CD14-positive monocyte (primary cell): ENCODE measurements at regions not wholly inside any gene's neighbourhood (a gene's known extent, or its start where the extent isn't known, plus 50 kb on each side); places are given as distances from the start of the nearest gene placed in this dataset.
A peak's percentile ranks its signal among the peaks of the same experiment; 100 is the strongest.

ENCODE experiments used
- DNase-seq, 3 donors: peaks; one replicate each; pipeline ENCODE4 v3.0.0-alpha.2; 2011 to 2022
- H2AFZ ChIP-seq: 2 replicates; pipeline ENCODE4 v1.6.0; 2012; ENCODE audit warnings: mild to moderate bottlenecking, low read depth, low read length, inconsistent platforms; ENCODE audit not compliant: insufficient read depth, poor library complexity, severe bottlenecking
- H3K27ac ChIP-seq, 2 donors: 1 replicate in 1 of 2; 2 replicates in 1 of 2; pipeline ENCODE4 v1.5.1; 2012 to 2013; ENCODE audit warnings: low read length in 2 of 2, control low read depth in 1 of 2, inconsistent platforms in 1 of 2, low read depth in 1 of 2, mild to moderate bottlenecking in 1 of 2
- H3K27me3 ChIP-seq, 2 donors: one replicate each; pipeline versions ENCODE4 v1.6.0 to v1.6.1; 2011 to 2013; ENCODE audit warnings: low read length in 2 of 2; ENCODE audit not compliant: control insufficient read depth in 2 of 2, insufficient read depth in 2 of 2
- H3K36me3 ChIP-seq, 2 donors: replicated peaks in 1 of 2; 1 replicate in 1 of 2; 2 replicates in 1 of 2; pipeline versions ENCODE4 v1.5.1 to v1.6.1; 2012 to 2013; ENCODE audit warnings: low read length in 2 of 2, control low read depth in 1 of 2, inconsistent platforms in 1 of 2, mild to moderate bottlenecking in 1 of 2; ENCODE audit not compliant: insufficient read depth in 2 of 2, control insufficient read depth in 1 of 2
- H3K4me1 ChIP-seq, 2 donors: 1 replicate in 1 of 2; 2 replicates in 1 of 2; pipeline versions ENCODE4 v1.5.1 to v1.6.1; 2012 to 2013; ENCODE audit warnings: low read length in 2 of 2, control low read depth in 1 of 2, inconsistent platforms in 1 of 2, mild to moderate bottlenecking in 1 of 2, moderate library complexity in 1 of 2; ENCODE audit not compliant: insufficient read depth in 2 of 2, control insufficient read depth in 1 of 2
- H3K4me2 ChIP-seq: replicated peaks from 2 replicates; pipeline ENCODE3; 2012; ENCODE audit warnings: low read length, moderate library complexity, mild to moderate bottlenecking; ENCODE audit not compliant: poor library complexity, severe bottlenecking; ENCODE audit errors: extremely low read depth
- H3K4me3 ChIP-seq, 3 experiments: fragments of 200-600 bp in 1 of 3; sonication (generic) in 1 of 3; replicated peaks in 1 of 3; 1 replicate in 2 of 3; 2 replicates in 1 of 3; pipeline ENCODE4 v1.5.1; 2011 to 2013; ENCODE audit warnings: low read length in 3 of 3, mild to moderate bottlenecking in 3 of 3, control low read depth in 2 of 3, low read depth in 2 of 3, inconsistent platforms in 1 of 3, moderate library complexity in 1 of 3
- H3K79me2 ChIP-seq: 2 replicates; pipeline ENCODE4 v1.6.0; 2012; ENCODE audit warnings: mild to moderate bottlenecking, control low read depth, inconsistent platforms, low read length, moderate library complexity; ENCODE audit not compliant: insufficient read depth
- H3K9ac ChIP-seq: 2 replicates; pipeline ENCODE4 v1.6.0; 2017; ENCODE audit warnings: low read length, mild to moderate bottlenecking; ENCODE audit not compliant: insufficient read depth, poor library complexity, severe bottlenecking
- H3K9me3 ChIP-seq, 2 donors: replicated peaks in 1 of 2; 1 replicate in 1 of 2; 2 replicates in 1 of 2; pipeline versions ENCODE4 v1.5.1 to v1.6.1; 2012 to 2013; ENCODE audit warnings: low read length in 2 of 2, control low read depth in 1 of 2; ENCODE audit not compliant: control insufficient read depth in 1 of 2, insufficient read depth in 1 of 2
- H4K20me1 ChIP-seq: 2 replicates; pipeline ENCODE4 v1.6.0; 2012; ENCODE audit warnings: mild to moderate bottlenecking, low read length, control low read depth, moderate library complexity; ENCODE audit not compliant: insufficient read depth
- H3K27ac Mint-ChIP-seq, 7 donors: one replicate each; pipeline ENCODE4 v1.8.0; 2020; ENCODE audit warnings: mild to moderate bottlenecking in 7 of 7, mixed read lengths in 7 of 7, moderate library complexity in 6 of 7, inconsistent platforms in 2 of 7
- H3K27me3 Mint-ChIP-seq, 3 donors: one replicate each; pipeline ENCODE4 v1.8.0; 2021 to 2022; ENCODE audit warnings: low read depth in 3 of 3, mild to moderate bottlenecking in 3 of 3, mixed read lengths in 3 of 3, moderate library complexity in 3 of 3, inconsistent platforms in 1 of 3
- H3K36me3 Mint-ChIP-seq, 2 donors: one replicate each; pipeline ENCODE4 v1.8.0; 2020; ENCODE audit warnings: mixed read lengths in 2 of 2, inconsistent platforms in 1 of 2, mild to moderate bottlenecking in 1 of 2
- H3K4me1 Mint-ChIP-seq: one replicate; pipeline ENCODE4 v1.8.0; 2020; ENCODE audit warnings: mild to moderate bottlenecking, mixed read lengths
- H3K4me3 Mint-ChIP-seq, 2 donors: one replicate each; pipeline ENCODE4 v1.8.0; 2020; ENCODE audit warnings: mild to moderate bottlenecking in 2 of 2, mixed read lengths in 2 of 2, moderate library complexity in 1 of 2
- H3K9me3 Mint-ChIP-seq, 7 donors: one replicate each; pipeline ENCODE4 v1.8.0; 2020 to 2022; ENCODE audit warnings: mixed read lengths in 7 of 7, mild to moderate bottlenecking in 6 of 7, moderate library complexity in 6 of 7, inconsistent platforms in 2 of 7
- WGBS: methylation state at CpG from one replicate; pipeline ENCODE4 v1.1.5; 2013; ENCODE audit warnings: missing lambda C conversion rate; ENCODE audit not compliant: insufficient coverage; 5-methylcytosine and 5-hydroxymethylcytosine counted together
- intact Hi-C, 2 donors: fragments of 100-400 bp; cut with micrococcal nuclease; formaldehyde crosslinking; loops; one replicate each; pipeline versions ENCODE4 v1.15.0 to v1.15.1; 2023
- TF ChIP-seq, protein P1 (sequence below): fragments of 200-600 bp; IDR thresholded peaks from one replicate; pipeline ENCODE4 v1.8.0; 2022; ENCODE audit warnings: antibody characterized with exemption, mild to moderate bottlenecking

DNA sequence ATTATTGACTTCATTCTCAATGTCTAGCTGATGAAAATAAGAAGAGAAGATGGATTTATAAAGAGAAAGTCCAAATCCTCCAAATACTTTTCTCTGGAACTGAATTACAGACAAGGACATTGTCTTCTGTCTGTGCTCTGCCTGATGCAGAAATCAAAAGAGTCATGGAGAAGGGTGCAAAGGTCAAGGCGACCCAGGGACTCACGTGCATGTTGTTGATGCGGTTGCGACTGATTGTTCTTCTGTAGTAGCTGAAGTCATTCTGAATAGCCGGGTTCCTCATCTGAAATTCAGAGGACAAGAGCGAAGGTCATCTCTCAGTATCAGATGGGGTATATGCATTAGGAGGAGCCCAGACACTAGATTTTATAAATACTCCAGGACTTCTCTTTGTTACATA lies 104.4 kb downstream of the CYRIA start:
- Histone ChIP-seq H3K27ac (no peak overlapping the region), H3K9me3 (no peaks in the 10 kb centered on the region), H2AFZ (no peak overlapping the region), H3K4me1 (no peaks in the 10 kb centered on the region), H3K4me2 (no peak overlapping the region), H3K27me3 (no peaks in the 10 kb centered on the region), H3K4me3 (no peak overlapping the region), H4K20me1 (peaks cover 80% of the 10 kb centered on the region), H3K36me3 (peaks cover 98 to 100% of the 10 kb centered on the region in 2 donors), H3K9ac (no peak overlapping the region), H3K79me2 (no peaks in the 10 kb centered on the region)
- Mint-ChIP-seq H3K27ac (no peak overlapping the region), H3K27me3 (no peaks in the 10 kb centered on the region), H3K36me3 (peaks cover 90 to 93% of the 10 kb centered on the region in 2 donors), H3K4me1 (no peaks in the 10 kb centered on the region), H3K4me3 (no peak overlapping the region), H3K9me3 (no peaks in the 10 kb centered on the region)
- DNase-seq = no peak
- intact Hi-C loops = no loop called here
- TF ChIP-seq, protein P1, sequence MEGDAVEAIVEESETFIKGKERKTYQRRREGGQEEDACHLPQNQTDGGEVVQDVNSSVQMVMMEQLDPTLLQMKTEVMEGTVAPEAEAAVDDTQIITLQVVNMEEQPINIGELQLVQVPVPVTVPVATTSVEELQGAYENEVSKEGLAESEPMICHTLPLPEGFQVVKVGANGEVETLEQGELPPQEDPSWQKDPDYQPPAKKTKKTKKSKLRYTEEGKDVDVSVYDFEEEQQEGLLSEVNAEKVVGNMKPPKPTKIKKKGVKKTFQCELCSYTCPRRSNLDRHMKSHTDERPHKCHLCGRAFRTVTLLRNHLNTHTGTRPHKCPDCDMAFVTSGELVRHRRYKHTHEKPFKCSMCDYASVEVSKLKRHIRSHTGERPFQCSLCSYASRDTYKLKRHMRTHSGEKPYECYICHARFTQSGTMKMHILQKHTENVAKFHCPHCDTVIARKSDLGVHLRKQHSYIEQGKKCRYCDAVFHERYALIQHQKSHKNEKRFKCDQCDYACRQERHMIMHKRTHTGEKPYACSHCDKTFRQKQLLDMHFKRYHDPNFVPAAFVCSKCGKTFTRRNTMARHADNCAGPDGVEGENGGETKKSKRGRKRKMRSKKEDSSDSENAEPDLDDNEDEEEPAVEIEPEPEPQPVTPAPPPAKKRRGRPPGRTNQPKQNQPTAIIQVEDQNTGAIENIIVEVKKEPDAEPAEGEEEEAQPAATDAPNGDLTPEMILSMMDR = no peak
- WGBS = 98% methylated on average over 5 of the region's 6 CpGs

DNA sequence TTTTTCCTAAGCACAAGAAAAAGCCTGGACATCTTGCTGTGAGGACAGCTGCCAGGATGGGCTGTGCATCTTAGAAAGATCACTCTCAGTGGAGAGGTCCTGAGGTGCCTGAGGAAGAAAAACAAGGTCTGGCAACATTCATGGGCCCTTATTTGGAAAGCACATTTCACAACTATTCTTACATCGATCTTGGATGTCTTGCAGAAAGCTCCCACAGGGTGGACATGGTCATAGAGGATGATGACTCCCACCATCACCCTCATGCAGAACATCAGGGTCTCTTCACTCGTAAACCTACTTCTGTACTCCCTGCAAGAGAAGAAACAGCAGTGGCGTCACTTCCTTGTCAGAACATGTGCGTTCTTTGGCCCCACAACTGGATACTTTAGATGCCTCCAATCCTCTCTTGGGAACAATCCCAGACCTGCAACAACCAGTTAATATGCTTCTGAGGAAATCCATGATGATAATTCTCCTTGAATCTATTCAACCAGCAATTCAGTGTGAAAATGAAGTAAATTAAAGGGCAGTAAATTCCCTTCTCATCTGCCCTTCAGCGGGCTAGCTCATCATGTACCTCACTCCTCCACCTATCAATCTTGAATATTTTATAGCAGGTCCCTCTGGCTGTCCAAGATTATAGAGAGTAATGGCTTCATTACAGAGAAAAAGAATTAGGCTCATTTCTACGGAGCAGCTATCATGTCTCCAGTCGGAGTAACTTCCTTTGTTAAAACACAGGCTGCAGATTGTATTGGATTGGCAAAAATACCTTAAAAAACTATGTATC lies 106.2 kb downstream of the CYRIA start:
- 95% methylated on average over 2 of the region's 7 CpGs for WGBS

More for the DNA sequence above, 106.2 kb downstream of the CYRIA start:
- Histone ChIP-seq H3K9me3 (no peaks in the 10 kb centered on the region), H3K79me2 (no peaks in the 10 kb centered on the region), H3K36me3 (peaks cover 99 to 100% of the 10 kb centered on the region in 2 donors), H3K4me2 (no peak overlapping the region), H3K4me1 (no peaks in the 10 kb centered on the region), H4K20me1 (peaks cover 78% of the 10 kb centered on the region), H3K27ac (no peak overlapping the region), H3K4me3 (no peak overlapping the region), H3K27me3 (no peaks in the 10 kb centered on the region), H3K9ac (no peak overlapping the region), H2AFZ (no peak overlapping the region)
- no peak overlapping the region for H3K4me3 Mint-ChIP-seq
- no peaks in the 10 kb centered on the region for H3K27me3 Mint-ChIP-seq
- peak overlapping the region in 2 of 7 donors; percentile 28 to 47 for H3K27ac Mint-ChIP-seq
- H3K36me3 Mint-ChIP-seq = peaks cover 88 to 94% of the 10 kb centered on the region in 2 donors
- no peak for DNase-seq
- TF ChIP-seq, protein P1 = no peak
- no peaks in the 10 kb centered on the region for H3K4me1 Mint-ChIP-seq
- H3K9me3 Mint-ChIP-seq = no peaks in the 10 kb centered on the region
- intact Hi-C loops = loop anchor here in 1 of 2 donors (5.0 to 10.0 kb wide), 2 partner anchors 48 to 195 kb away; no protein-coding TSS in a partner anchor
